CD4-positive, alpha-beta T cell treated with Interleukin-4 for 1 hour (primary cell): ENCODE measurements at regions not wholly inside any gene's neighbourhood (a gene's known extent, or its start where the extent isn't known, plus 50 kb on each side); places are given as distances from the start of the nearest gene placed in this dataset.

Source experiments
- DNase-seq, 2 donors: peaks; one replicate each; pipeline ENCODE4 v3.0.0-alpha.2; 2020 to 2022

- no peak for DNase-seq
Observed at GRCh38 chr6:40937491-40937890, 101.5 kb downstream of the UNC5CL start.

GRCh38 chr6:40936818-40937251, 102.2 kb downstream of the UNC5CL start:
- DNase-seq, result no peak

DNA sequence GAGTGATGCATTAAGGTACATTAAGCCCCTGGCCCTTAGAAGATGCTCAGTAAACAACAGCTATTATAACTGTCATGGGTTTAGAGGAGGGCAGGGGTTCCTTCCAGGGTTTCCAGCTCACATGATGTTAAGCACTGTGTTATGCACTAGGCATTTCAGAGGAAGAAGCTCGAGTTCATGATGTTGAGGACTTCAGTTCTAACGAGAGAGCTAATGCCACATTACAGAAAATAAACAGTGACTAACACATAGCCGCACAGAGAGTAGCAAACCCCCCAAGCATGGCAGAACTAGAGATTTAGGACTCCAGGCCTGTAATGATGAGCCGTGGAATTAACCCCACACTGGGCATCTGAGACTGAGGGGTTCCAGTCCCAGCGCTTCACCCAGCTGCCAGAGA, 105.2 kb downstream of the UNC5CL start:
- no peak for DNase-seq

- no peak for DNase-seq
Observed at GRCh38 chr6:40932953-40933352, 106.1 kb downstream of the UNC5CL start.

DNA sequence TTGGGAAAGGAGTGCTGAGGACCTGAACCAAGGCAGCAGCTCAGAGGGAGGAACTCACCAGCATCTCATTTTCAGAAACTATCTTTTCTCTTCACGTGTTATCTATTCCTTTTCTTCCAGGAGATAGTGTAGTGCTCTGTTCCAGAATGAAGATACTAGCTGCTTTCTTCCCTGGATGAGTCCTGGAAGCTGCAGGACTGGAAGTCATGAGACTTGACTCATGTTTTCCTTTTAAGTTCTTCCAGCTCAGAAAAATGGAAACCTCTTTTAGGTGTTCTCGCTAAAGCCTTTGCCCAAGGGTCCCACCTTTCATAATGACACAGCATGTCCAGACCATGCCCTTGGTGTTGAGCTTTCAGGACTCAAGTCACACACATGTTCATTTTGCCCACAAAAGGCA, 106.7 kb downstream of the UNC5CL start:
- DNase-seq, result no peak

GRCh38 chr6:40931931-40932330, 107.1 kb downstream of the UNC5CL start:
- no peak for DNase-seq

DNA sequence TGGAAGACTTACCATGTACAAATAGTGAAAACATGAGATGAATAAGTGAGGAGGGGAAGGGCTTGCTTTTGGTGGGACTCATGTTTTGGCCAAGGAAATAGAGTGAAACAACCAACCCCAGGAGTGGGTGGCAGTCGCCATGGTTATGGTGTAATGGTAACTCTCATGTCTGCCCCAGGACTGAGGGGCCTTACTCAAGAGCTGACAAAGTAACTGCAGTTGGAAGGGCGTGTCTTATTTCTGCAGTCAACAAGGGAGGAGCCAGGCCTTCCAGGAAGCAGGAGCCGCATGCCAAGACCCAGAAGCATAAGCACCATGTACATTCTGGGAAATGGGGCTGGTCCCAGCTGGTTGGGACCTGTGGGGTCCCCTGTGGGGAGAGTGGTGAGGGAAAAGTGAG, 108.5 kb downstream of the UNC5CL start:
- DNase-seq, result no peak

DNA sequence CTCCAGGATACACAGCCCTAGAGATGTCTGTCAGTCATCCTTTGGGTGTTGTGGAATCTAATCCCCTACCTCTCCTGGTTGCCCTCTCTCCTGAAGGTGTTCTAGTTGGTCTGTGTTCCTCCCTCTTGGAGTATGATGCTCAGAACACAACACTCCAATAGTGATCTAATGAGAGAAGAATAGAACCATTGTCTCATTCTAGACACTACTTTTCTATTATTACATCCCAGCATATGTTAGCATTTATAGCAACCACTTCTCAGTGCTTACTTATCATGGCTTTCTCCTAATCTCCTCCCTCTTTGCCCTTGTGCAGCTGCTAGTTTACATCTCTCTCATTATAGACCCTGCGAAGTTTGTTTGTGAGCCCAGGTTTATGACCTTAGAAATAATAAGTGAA, 109.0 kb downstream of the UNC5CL start:
- no peak for DNase-seq

GRCh38 chr6:40929176-40929575, 109.8 kb downstream of the UNC5CL start:
- DNase-seq, result no peak

DNA sequence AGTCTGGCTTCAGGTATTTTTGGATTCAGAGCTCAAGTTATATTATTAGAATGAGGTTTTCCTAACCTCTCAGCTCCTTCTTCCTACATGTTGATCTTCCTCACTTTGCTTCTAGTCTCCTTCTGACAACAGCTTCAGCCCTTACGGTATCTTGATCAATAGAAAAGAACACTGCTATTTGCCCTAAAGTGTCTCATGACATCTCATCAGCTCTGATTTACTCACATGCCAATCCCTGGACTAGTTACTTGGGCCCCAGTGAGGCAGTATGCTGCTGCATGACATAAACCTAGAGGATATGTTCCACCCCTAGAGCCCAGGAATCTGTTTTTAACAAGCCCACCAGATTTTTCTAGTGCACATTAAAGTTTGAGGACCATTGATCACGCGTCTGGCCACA, 110.3 kb downstream of the UNC5CL start:
- no peak for DNase-seq

GRCh38 chr6:40928307-40928706, 110.7 kb downstream of the UNC5CL start:
- DNase-seq, result no peak

GRCh38 chr6:40925341-40925740, 113.7 kb downstream of the UNC5CL start:
- DNase-seq, result no peak

GRCh38 chr6:40924839-40925238, 114.2 kb downstream of the UNC5CL start:
- no peak for DNase-seq

DNA sequence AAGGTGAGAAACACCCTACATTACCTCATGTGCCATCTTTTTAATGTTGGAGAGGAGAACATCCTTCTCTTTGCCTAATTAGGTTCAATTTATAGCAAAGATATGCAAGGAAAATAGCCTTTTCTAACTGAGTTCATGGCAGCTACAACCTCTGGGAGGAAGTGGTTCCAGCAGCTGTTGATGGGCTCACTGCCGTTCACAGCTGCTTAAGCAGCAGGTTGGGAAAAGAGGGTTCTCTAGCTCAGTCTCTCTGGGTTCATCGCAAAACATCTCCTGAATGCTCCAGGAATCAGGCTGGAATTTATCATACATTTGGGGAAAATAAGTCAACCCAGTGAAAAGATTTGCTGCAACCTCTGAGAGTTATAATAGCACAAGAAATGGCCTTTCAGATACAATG, 115.1 kb downstream of the UNC5CL start:
- no peak for DNase-seq

DNA sequence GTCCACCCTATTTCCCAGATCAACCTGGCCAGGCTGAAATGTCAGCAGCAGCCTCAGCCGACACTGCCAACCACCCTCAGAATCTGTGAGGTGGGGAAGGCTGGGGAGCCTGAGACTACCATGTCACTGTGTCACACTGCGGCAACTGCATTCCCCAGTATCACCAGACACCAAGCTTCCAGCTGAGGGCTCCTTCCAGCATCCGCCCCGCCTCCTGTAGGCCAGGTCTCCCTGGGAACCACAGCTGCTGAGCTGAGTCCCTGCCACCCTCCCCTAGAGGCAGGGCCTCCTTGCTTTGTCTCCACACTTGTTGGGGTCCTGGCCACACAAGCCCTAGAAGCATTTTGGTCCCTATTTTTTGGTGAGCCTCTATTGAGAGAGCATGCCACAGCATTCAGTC, 115.7 kb downstream of the UNC5CL start:
- no peak for DNase-seq

DNA sequence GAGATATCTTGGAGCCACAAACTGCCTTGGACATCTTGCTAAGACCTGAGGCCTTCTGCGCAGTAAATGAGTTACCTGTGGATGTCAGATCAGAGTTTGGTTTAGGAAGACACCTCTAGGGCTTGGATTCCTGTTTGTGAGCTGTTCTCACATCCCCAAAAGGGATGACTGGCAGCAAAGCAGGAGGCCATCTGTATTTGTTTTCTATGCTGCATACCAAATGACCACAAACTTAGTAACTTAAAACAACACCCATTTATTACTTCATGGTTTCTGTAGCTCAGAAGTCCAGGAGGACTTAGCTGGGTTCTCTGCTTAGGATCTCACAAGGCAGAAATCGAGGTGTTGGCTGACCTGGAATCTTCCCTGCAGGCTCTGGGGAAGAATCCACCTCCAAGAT, 116.7 kb downstream of the UNC5CL start:
- DNase-seq, result no peak

- DNase-seq, result no peak
Observed at GRCh38 chr6:40918040-40918651, 120.9 kb downstream of the UNC5CL start.

DNA sequence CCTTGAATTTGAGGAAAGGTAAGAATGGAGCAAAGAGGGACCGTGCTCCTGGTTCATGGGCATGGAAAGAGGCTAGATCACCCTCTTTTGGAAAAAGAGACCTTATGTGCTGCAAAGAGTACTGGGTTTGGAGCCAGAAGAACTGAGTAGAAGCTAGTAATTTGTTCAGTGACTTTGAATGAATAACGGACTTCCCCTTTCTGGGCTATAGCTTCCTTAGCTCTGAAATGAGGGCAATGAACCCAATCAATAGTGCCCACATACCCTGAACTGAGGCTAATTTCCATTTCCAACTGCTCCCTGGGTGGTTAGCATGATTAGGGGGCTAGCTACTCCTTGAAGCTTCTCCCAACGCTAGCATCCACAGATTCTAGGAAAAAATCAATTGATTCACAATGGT, 121.4 kb downstream of the UNC5CL start:
- no peak for DNase-seq

GRCh38 chr6:40916845-40917244, 122.2 kb downstream of the UNC5CL start:
- DNase-seq, result no peak

DNA sequence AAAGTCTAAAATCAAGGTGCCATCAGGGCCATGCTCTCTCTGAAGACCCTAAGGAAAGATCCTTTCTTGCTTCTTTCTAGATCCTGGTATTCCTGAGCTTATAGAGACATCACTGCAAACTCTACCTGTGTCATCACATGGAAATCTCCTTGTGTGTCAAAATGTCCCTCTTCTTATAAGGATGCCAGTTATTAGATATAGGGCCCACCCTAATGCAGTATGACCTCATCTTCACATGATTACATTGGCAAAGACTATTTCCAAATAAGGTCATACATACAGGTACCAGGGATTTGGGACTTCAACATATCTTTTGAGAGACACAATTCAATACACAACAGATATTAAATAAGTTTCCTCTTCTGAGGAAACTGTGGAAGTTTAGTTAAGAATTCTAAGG, 123.9 kb downstream of the UNC5CL start:
- no peak for DNase-seq

DNA sequence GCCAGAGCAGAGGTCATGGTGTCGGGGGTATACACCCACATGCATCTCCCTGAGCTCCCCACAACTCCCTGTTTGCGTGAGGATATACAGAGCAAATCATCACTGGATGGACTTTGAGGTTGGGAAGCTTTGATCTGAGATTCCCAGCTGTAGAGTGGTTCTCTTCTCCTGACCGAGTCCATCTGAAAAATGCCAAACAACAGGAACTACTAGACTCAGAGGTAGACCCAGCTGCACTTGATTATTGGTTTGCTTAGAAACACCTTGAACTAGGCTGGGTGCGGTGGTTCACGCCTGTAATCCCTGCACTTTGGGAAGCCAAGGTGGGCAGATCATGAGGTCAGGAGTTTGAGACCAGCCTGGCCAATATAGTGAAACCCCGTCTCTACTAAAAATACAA, 125.0 kb downstream of the UNC5CL start:
- no peak for DNase-seq

DNA sequence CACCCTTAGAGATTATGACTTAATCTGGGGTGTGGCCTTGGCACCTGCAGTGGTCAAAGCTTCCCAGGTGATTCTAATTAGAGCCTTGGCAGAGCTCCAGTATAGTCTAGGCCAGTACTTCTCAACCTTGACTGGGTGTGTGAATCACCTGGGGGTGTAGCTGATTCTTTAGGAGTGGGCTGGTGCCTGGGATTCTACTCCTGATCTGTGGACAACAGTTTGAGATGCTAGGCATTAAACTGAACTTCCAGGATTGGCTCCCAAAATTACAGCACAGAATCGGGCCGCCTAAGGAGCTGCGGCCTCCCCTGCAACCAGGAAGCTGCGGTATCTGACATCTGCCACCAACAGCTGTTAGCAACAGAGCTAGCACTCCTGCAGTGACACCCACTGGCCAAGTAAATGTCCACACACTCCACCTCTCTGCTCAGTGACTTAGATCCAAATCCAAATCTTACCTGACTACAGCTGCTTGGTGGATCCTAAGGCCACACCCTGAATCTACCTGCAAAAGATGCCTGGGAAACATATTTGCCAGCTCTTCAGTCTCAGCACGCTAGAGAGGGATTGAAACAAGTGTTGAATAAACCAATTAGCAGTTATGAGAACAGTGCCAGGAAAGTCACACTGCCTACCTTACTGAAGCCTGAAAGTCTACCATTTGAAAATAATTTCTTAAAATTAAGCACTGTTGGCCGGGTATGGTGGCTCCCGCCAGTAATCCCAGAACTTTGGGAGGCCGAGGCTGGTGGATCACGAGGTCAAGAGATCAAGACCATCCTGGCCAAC, 126.7 kb downstream of the UNC5CL start:
- peak; percentile 3 to 16 for DNase-seq

DNA sequence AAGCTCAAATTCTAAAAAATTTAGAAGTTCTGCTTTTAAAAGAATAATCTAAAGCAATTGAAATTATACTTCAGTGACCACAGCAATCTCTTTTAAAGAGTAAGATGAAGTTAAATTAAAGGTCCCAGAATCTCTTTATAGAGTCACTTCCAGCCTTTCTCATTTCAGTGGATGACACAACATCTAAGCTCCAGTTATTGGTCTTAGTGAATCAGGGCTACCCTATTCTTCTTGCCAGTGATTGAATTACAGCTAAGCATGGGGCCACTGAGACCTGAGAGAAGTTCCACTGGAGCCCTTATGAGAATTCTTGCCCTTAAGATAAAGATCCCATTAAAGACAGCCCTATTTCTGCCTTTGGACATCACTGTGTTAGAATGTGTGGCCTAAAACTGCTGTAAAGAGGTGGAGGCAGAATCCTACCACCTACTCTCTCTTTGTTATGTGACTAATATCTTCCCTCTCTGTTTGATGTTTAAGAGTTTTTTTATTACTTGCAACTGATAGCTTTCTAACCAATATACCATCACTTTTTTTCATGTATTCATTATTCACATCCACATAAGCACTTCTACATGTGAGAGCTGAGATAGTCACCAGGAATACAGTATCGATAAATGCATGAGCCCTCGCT, 128.6 kb downstream of the UNC5CL start:
- DNase-seq, result no peak

GRCh38 chr6:40909811-40910210, 129.2 kb downstream of the UNC5CL start:
- no peak for DNase-seq
